ENCODE measurements at regions not wholly inside any gene's neighbourhood (a gene's known extent, or its start where the extent isn't known, plus 50 kb on each side); places are given as distances from the start of the nearest gene placed in this dataset.
"Not testable (repeated sequence)": the region's sequence is repeated elsewhere in the genome, so short reads cannot be mapped to it uniquely, and the experiment has no call there.

DNA sequence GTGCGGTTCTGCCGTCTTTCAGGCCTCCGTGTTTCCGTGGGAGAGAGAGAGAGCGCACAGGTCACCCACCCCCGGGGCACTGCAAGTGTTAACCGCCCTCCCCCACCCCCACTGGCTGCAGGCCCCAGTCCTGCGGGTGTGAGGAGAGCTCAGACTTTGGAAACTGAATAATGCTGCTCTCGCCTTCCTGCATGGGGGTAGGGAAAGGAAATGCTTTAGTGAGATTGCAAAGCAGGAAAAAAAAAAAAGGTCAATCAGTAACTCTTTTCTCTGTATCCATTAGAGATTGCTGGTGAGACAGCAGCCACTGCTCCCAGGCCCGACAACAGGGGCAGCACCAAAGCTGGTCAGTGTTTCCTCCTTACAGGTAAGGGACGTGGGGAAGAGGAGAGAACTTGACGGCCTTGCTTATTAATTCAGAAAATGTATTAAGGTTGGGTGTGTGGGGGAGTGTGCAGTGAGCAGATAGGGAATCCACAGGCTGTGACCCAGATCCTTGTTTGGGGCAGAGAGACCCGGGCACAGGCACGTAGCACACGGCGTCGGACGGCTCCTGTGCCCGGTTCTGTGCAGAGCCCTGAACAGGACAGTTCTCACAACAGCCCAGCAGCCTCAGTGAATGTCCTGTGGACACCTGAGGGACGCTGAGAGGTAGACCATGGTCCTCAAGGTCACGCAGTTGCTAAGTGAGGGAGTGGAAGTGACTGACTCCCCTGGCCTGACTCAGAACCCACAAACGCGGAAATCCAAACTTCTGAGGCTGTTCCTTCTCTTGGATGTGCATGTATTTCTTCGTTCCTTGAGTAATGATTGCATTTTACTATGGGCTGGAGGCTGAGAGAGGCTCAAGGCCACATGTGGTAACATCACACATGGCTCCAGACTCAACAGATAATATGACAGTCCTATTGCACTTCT, 156.5 kb downstream of the FOXL1 start:
- no peak overlapping the region for H3K4me3 ChIP-seq (ENCODE audit: low read depth, low read length)
- H3K4me1 ChIP-seq (ENCODE audit: control insufficient read depth, insufficient read depth, low read length), result peaks cover 23% of the 10 kb centered on the region
- no peak for DNase-seq (ENCODE audit: low read depth in 4 of 6, low spot score in 6 of 6)
- no peaks in the 10 kb centered on the region for H3K9me3 ChIP-seq (ENCODE audit: control insufficient read depth, insufficient read depth, low read length)
- H3K36me3 ChIP-seq (ENCODE audit: control insufficient read depth, insufficient read depth, low read length), result no peaks in the 10 kb centered on the region
- 87% methylated on average over 13 of the region's 24 CpGs for WGBS (ENCODE audit: insufficient coverage)
- no peak overlapping the region for H3K27ac ChIP-seq (ENCODE audit: low read depth, low read length)
- peaks cover 20% of the 10 kb centered on the region for H3K27me3 ChIP-seq (ENCODE audit: control insufficient read depth, insufficient read depth, low read length)

- peaks cover 20% of the 10 kb centered on the region for H3K27me3 ChIP-seq (ENCODE audit: control insufficient read depth, insufficient read depth, low read length)
- no peak overlapping the region for H3K27ac ChIP-seq (ENCODE audit: low read depth, low read length)
- 67% methylated on average over 1 of the region's 2 CpGs for WGBS (ENCODE audit: insufficient coverage)
- no peak for DNase-seq (ENCODE audit: low read depth in 4 of 6, low spot score in 6 of 6)
- no peaks in the 10 kb centered on the region for H3K9me3 ChIP-seq (ENCODE audit: control insufficient read depth, insufficient read depth, low read length)
- no peak overlapping the region for H3K4me3 ChIP-seq (ENCODE audit: low read depth, low read length)
- H3K4me1 ChIP-seq (ENCODE audit: control insufficient read depth, insufficient read depth, low read length), result peaks cover 22% of the 10 kb centered on the region
- H3K36me3 ChIP-seq (ENCODE audit: control insufficient read depth, insufficient read depth, low read length), result no peaks in the 10 kb centered on the region
These were observed 157.4 kb downstream of the FOXL1 start for GRCh38 chr16:86735727-86736126.

DNA sequence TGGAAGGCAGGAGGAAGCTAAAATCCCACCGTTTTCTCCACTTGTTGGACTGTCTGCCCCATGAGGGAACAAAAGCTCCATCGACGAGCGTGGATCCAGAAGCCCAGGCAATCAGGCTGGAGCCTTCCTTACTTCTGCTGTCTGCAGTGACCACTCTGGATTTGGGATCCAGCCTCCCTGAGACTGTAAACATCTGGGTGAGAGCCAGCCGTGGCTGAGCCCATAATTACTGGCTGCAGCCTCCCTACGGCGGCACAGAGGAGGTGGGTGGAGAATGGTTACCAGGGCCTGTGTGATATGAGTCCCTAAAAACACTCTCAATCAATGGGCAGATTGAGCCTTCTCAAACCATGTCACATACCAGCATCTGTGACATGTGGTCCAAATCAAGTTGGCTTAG, 158.2 kb downstream of the FOXL1 start:
- no peak overlapping the region for H3K27ac ChIP-seq (ENCODE audit: low read depth, low read length)
- H3K4me1 ChIP-seq (ENCODE audit: control insufficient read depth, insufficient read depth, low read length), result peaks cover 30% of the 10 kb centered on the region
- peaks cover 24% of the 10 kb centered on the region for H3K27me3 ChIP-seq (ENCODE audit: control insufficient read depth, insufficient read depth, low read length)
- no peak overlapping the region for H3K4me3 ChIP-seq (ENCODE audit: low read depth, low read length)
- H3K9me3 ChIP-seq (ENCODE audit: control insufficient read depth, insufficient read depth, low read length), result no peaks in the 10 kb centered on the region
- DNase-seq (ENCODE audit: low read depth in 4 of 6, low spot score in 6 of 6), result no peak
- H3K36me3 ChIP-seq (ENCODE audit: control insufficient read depth, insufficient read depth, low read length), result no peaks in the 10 kb centered on the region
- 94% methylated on average over 4 of the region's 7 CpGs for WGBS (ENCODE audit: insufficient coverage)

DNA sequence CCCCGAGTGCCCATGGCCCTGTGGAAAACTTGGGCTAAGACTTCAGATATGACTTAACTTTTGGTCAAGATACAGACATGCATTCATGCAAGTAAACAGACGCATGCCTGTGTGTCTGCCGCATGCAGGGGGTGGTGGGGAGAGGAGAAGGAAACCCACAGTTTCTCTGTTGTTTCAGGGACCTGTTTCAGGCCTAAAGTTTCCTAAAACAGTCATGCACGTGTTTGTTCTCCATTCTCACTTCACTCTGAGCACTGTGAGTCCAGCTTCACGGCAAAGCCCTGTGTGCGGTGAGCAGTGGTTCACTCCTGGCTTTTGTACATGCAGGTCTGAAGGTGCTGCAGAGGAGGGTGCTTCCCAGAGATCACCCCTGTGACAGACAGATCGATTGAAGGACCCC, 158.7 kb downstream of the FOXL1 start:
- no peaks in the 10 kb centered on the region for H3K9me3 ChIP-seq (ENCODE audit: control insufficient read depth, insufficient read depth, low read length)
- no peaks in the 10 kb centered on the region for H3K36me3 ChIP-seq (ENCODE audit: control insufficient read depth, insufficient read depth, low read length)
- peaks cover 33% of the 10 kb centered on the region for H3K4me1 ChIP-seq (ENCODE audit: control insufficient read depth, insufficient read depth, low read length)
- H3K27ac ChIP-seq (ENCODE audit: low read depth, low read length), result no peak overlapping the region
- WGBS (ENCODE audit: insufficient coverage), result 72% methylated on average over 7 of the region's 7 CpGs
- no peak for DNase-seq (ENCODE audit: low read depth in 4 of 6, low spot score in 6 of 6)
- no peak overlapping the region for H3K4me3 ChIP-seq (ENCODE audit: low read depth, low read length)
- H3K27me3 ChIP-seq (ENCODE audit: control insufficient read depth, insufficient read depth, low read length), result peaks cover 23% of the 10 kb centered on the region

GRCh38 chr16:86738322-86738721, 160.0 kb downstream of the FOXL1 start:
- WGBS (ENCODE audit: insufficient coverage), result 94% methylated on average over 21 of the region's 35 CpGs
- not testable (repeated sequence) for H3K9me3 ChIP-seq (ENCODE audit: control insufficient read depth, insufficient read depth, low read length); H3K4me3 ChIP-seq (ENCODE audit: low read depth, low read length); H3K36me3 ChIP-seq (ENCODE audit: control insufficient read depth, insufficient read depth, low read length); DNase-seq (ENCODE audit: low read depth in 4 of 6, low spot score in 6 of 6); H3K27ac ChIP-seq (ENCODE audit: low read depth, low read length)
- Histone ChIP-seq H3K27me3 (ENCODE audit: control insufficient read depth, insufficient read depth, low read length) (peaks cover 13% of the 10 kb centered on the region), H3K4me1 (ENCODE audit: control insufficient read depth, insufficient read depth, low read length) (peaks cover 23% of the 10 kb centered on the region)

DNA sequence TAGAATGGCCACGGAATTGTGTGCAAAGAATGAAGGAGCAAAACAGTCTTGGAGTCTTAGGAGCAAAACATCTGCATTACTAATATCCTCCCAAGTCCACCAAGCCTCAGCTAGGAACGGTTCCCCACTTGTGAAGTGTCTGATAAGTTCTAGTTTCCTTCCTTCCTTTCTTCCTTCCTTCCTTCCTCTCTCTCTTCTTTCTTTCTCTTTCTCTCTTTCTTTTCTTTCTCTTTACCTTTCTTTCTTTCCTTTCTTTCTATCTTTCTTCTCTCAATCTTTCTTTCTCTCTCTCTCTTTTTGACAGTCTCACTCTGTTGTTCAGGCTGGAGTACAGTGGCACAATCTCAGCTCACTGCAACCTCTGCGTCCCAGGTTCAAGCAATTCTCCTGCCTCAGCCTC, 160.8 kb downstream of the FOXL1 start:
- Histone ChIP-seq H3K4me3 (ENCODE audit: low read depth, low read length) (no peak overlapping the region), H3K27ac (ENCODE audit: low read depth, low read length) (no peak overlapping the region), H3K27me3 (ENCODE audit: control insufficient read depth, insufficient read depth, low read length) (peaks cover 6% of the 10 kb centered on the region), H3K4me1 (ENCODE audit: control insufficient read depth, insufficient read depth, low read length) (peaks cover 17% of the 10 kb centered on the region), H3K36me3 (ENCODE audit: control insufficient read depth, insufficient read depth, low read length) (no peaks in the 10 kb centered on the region), H3K9me3 (ENCODE audit: control insufficient read depth, insufficient read depth, low read length) (no peaks in the 10 kb centered on the region)
- WGBS (ENCODE audit: insufficient coverage), result 94% methylated on average over 2 of the region's 3 CpGs
- DNase-seq (ENCODE audit: low read depth in 4 of 6, low spot score in 6 of 6), result no peak

- no peaks in the 10 kb centered on the region for H3K9me3 ChIP-seq (ENCODE audit: control insufficient read depth, insufficient read depth, low read length)
- DNase-seq (ENCODE audit: low read depth in 4 of 6, low spot score in 6 of 6), result no peak
- peaks cover 17% of the 10 kb centered on the region for H3K4me1 ChIP-seq (ENCODE audit: control insufficient read depth, insufficient read depth, low read length)
- H3K27ac ChIP-seq (ENCODE audit: low read depth, low read length), result no peak overlapping the region
- no peaks in the 10 kb centered on the region for H3K36me3 ChIP-seq (ENCODE audit: control insufficient read depth, insufficient read depth, low read length)
- no peak overlapping the region for H3K4me3 ChIP-seq (ENCODE audit: low read depth, low read length)
- peaks cover 6% of the 10 kb centered on the region for H3K27me3 ChIP-seq (ENCODE audit: control insufficient read depth, insufficient read depth, low read length)
- 70% methylated on average over 11 of the region's 11 CpGs for WGBS (ENCODE audit: insufficient coverage)
These were observed 161.5 kb downstream of the FOXL1 start for GRCh38 chr16:86739808-86740207.

GRCh38 chr16:86740298-86740697, 161.9 kb downstream of the FOXL1 start:
- peaks cover 17% of the 10 kb centered on the region for H3K4me1 ChIP-seq (ENCODE audit: control insufficient read depth, insufficient read depth, low read length)
- peaks cover 6% of the 10 kb centered on the region for H3K27me3 ChIP-seq (ENCODE audit: control insufficient read depth, insufficient read depth, low read length)
- no peak overlapping the region for H3K27ac ChIP-seq (ENCODE audit: low read depth, low read length)
- WGBS (ENCODE audit: insufficient coverage), result 76% methylated on average over 6 of the region's 17 CpGs
- no peak overlapping the region for H3K4me3 ChIP-seq (ENCODE audit: low read depth, low read length)
- no peak for DNase-seq (ENCODE audit: low read depth in 4 of 6, low spot score in 6 of 6)
- H3K36me3 ChIP-seq (ENCODE audit: control insufficient read depth, insufficient read depth, low read length), result no peaks in the 10 kb centered on the region
- H3K9me3 ChIP-seq (ENCODE audit: control insufficient read depth, insufficient read depth, low read length), result no peaks in the 10 kb centered on the region

GRCh38 chr16:86740906-86741799, 162.8 kb downstream of the FOXL1 start:
- 16% methylated on average over 23 of the region's 35 CpGs for WGBS (ENCODE audit: insufficient coverage)
- H3K4me1 ChIP-seq (ENCODE audit: control insufficient read depth, insufficient read depth, low read length), result peaks cover 17% of the 10 kb centered on the region
- H3K27me3 ChIP-seq (ENCODE audit: control insufficient read depth, insufficient read depth, low read length), result peaks cover 6% of the 10 kb centered on the region
- no peaks in the 10 kb centered on the region for H3K9me3 ChIP-seq (ENCODE audit: control insufficient read depth, insufficient read depth, low read length)
- no peak overlapping the region for H3K4me3 ChIP-seq (ENCODE audit: low read depth, low read length)
- H3K36me3 ChIP-seq (ENCODE audit: control insufficient read depth, insufficient read depth, low read length), result no peaks in the 10 kb centered on the region
- DNase-seq (ENCODE audit: low read depth in 4 of 6, low spot score in 6 of 6), result peak in 2 of 6 donors; percentile 42 to 47
- H3K27ac ChIP-seq (ENCODE audit: low read depth, low read length), result peak overlapping the region; percentile 43
